GM12892 (cell line): ENCODE measurements at regions not wholly inside any gene's neighbourhood (a gene's known extent, or its start where the extent isn't known, plus 50 kb on each side); places are given as distances from the start of the nearest gene placed in this dataset.

Experiments used
- POLR2A ChIP-seq: IDR thresholded peaks from 2 replicates; pipeline ENCODE4 v1.6.1; 2011; ENCODE audit warnings: low read depth, low read length, control low read depth
- POLR2AphosphoS5 ChIP-seq: IDR thresholded peaks from 2 replicates; pipeline ENCODE4 v1.6.1; 2011; ENCODE audit warnings: low read depth, low read length, control low read depth

DNA sequence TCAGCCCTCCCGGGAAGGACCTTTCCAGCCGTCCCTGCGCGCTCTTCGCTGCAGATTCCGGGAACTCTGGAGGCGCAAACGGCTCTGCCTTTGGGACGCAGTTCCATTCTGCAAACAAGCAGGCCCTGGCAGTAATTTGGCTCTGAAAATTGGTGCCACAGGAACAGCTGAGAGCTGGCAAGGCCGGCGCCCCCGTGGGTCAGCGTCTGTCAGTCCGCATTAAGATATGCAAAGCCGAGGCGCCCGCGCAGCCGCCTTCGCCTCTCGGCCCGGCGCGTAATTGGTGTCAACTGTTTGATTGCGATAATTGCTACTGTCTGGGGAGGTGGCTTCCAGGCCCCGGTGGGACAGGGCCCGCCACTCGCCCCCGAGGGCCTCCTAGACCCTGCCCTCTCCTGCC, 73.6 kb downstream of the NCR2 start:
- TF ChIP-seq POLR2AphosphoS5 (no peak), POLR2A (no peak)
